H1 (cell line): ENCODE measurements at regions not wholly inside any gene's neighbourhood (a gene's known extent, or its start where the extent isn't known, plus 50 kb on each side); places are given as distances from the start of the nearest gene placed in this dataset.
"Not testable (repeated sequence)": the region's sequence is repeated elsewhere in the genome, so short reads cannot be mapped to it uniquely, and the experiment has no call there.

Experiments used
- CTCF ChIA-PET: fragments of 300-600 bp; sonication (Branson Sonifier 250); formaldehyde crosslinking; loops from one replicate; lab custom pipeline; 2021; ENCODE audit not compliant: partially characterized antibody; lab: Charles Lee
- POLR2A ChIA-PET: fragments of 300-600 bp; sonication (Branson Sonifier 250); formaldehyde crosslinking; loops from one replicate; lab custom pipeline; 2021; ENCODE audit warnings: inconsistent platforms; ENCODE audit not compliant: partially characterized antibody; lab: Charles Lee
- DNase-seq, 2 experiments: peaks; one replicate each; pipeline versions ENCODE4 v3.0.0 to v3.0.0-alpha.2; 2010 to 2022; ENCODE audit warnings: low spot score in 2 of 2, low read depth in 1 of 2, mixed read lengths in 1 of 2
- FAIRE-seq: peaks from 2 replicates; lab custom pipeline; 2011; peaks lifted over from hg19 to GRCh38; lab: Jason Lieb, UNC
- H2AFZ ChIP-seq: 2 replicates; pipeline ENCODE4 v1.8.1; 2012; ENCODE audit warnings: low read length, inconsistent platforms
- H2AK5ac ChIP-seq: 2 replicates; pipeline ENCODE4 v1.6.1; 2013; ENCODE audit warnings: low read depth, low read length
- H2BK120ac ChIP-seq: replicated peaks from 2 replicates; pipeline ENCODE3; 2013; ENCODE audit warnings: low read depth, low read length, inconsistent platforms
- H2BK12ac ChIP-seq: 2 replicates; pipeline ENCODE4 v1.6.1; 2013; ENCODE audit warnings: low read depth, low read length
- H2BK15ac ChIP-seq: 2 replicates; pipeline ENCODE4 v1.6.1; 2013; ENCODE audit warnings: low read length
- H2BK20ac ChIP-seq: 2 replicates; pipeline ENCODE4 v1.6.1; 2013; ENCODE audit warnings: low read length
- H2BK5ac ChIP-seq: 2 replicates; pipeline ENCODE4 v1.6.1; 2013; ENCODE audit warnings: low read depth, low read length
- H3K14ac ChIP-seq: 2 replicates; pipeline ENCODE4 v1.6.1; 2013; ENCODE audit warnings: inconsistent platforms; ENCODE audit not compliant: insufficient read length
- H3K18ac ChIP-seq: 2 replicates; pipeline ENCODE4 v1.6.1; 2013; ENCODE audit warnings: low read length; ENCODE audit errors: extremely low read depth
- H3K23ac ChIP-seq: 2 replicates; pipeline ENCODE4 v1.6.1; 2013; ENCODE audit warnings: inconsistent platforms; ENCODE audit not compliant: insufficient read length
- H3K23me2 ChIP-seq: 2 replicates; pipeline ENCODE4 v1.6.1; 2013; ENCODE audit warnings: low read depth, low read length
- H3K27ac ChIP-seq: 2 replicates; pipeline ENCODE4 v1.6.1; 2011; ENCODE audit warnings: low read depth, low read length, inconsistent platforms
- H3K27me3 ChIP-seq, 4 experiments: replicated peaks in 1 of 4; 1 replicate in 1 of 4; 2 replicates in 3 of 4; pipeline versions ENCODE4 v1.6.1 to v1.8.1; 2011 to 2013; ENCODE audit warnings: low read length in 3 of 4, mild to moderate bottlenecking in 3 of 4, inconsistent platforms in 2 of 4, mixed read lengths in 2 of 4, moderate library complexity in 1 of 4; ENCODE audit not compliant: control insufficient read depth in 3 of 4, insufficient read depth in 3 of 4; ENCODE audit errors: extremely low read depth in 1 of 4
- H3K36me3 ChIP-seq, 4 experiments: 2 replicates each; pipeline versions ENCODE4 v1.6.1 to v1.8.1; 2011 to 2013; ENCODE audit warnings: mild to moderate bottlenecking in 4 of 4, low read length in 3 of 4, moderate library complexity in 2 of 4, control low read depth in 1 of 4, inconsistent platforms in 1 of 4; ENCODE audit not compliant: insufficient read depth in 4 of 4, control insufficient read depth in 2 of 4
- H3K4ac ChIP-seq: replicated peaks from 2 replicates; pipeline ENCODE3; 2013; ENCODE audit warnings: low read length, low read depth, mixed read lengths, inconsistent platforms; ENCODE audit not compliant: insufficient read length
- H3K4me1 ChIP-seq, 4 experiments: replicated peaks in 1 of 4; 1 replicate in 1 of 4; 2 replicates in 3 of 4; pipeline versions ENCODE4 v1.6.1 to v1.8.1; 2011 to 2013; ENCODE audit warnings: low read length in 3 of 4, inconsistent platforms in 2 of 4, mixed read lengths in 1 of 4; ENCODE audit not compliant: insufficient read depth in 4 of 4, control insufficient read depth in 3 of 4
- H3K4me2 ChIP-seq, 2 experiments: 2 replicates each; pipeline versions ENCODE4 v1.6.1 to v1.8.1; 2011 to 2013; ENCODE audit warnings: low read depth in 2 of 2, low read length in 2 of 2, control low read depth in 1 of 2, inconsistent platforms in 1 of 2, mild to moderate bottlenecking in 1 of 2; ENCODE audit not compliant: insufficient read depth in 1 of 2
- H3K4me3 ChIP-seq, 4 experiments: fragments of 200-600, 300-600 bp in 1 of 4; sonication (generic), shearing (Covaris generic), sonication (Bioruptor Twin) in 1 of 4; 2 replicates each; pipeline versions ENCODE4 v1.5.1 to v1.8.1; 2011 to 2016; ENCODE audit warnings: low read length in 4 of 4, low read depth in 3 of 4, control low read depth in 2 of 4, inconsistent platforms in 2 of 4, mild to moderate bottlenecking in 2 of 4, mixed read lengths in 1 of 4, moderate library complexity in 1 of 4; ENCODE audit not compliant: insufficient read depth in 2 of 4; ENCODE audit errors: extremely low read depth in 1 of 4
- H3K56ac ChIP-seq: replicated peaks from 2 replicates; pipeline ENCODE3; 2013; ENCODE audit warnings: low read depth, mild to moderate bottlenecking, mixed read lengths, low read length, inconsistent platforms; ENCODE audit not compliant: insufficient read length
- H3K79me1 ChIP-seq: 2 replicates; pipeline ENCODE4 v1.6.1; 2013; ENCODE audit warnings: low read depth, low read length, control low read depth
- H3K79me2 ChIP-seq, 2 experiments: 2 replicates each; pipeline versions ENCODE4 v1.6.1 to v1.8.1; 2012 to 2013; ENCODE audit warnings: low read length in 2 of 2, mild to moderate bottlenecking in 2 of 2, inconsistent platforms in 1 of 2; ENCODE audit not compliant: insufficient read depth in 2 of 2, control insufficient read depth in 1 of 2
- H3K9ac ChIP-seq, 4 experiments: replicated peaks in 1 of 4; 1 replicate in 1 of 4; 2 replicates in 3 of 4; pipeline versions ENCODE4 v1.6.1 to v1.8.1; 2011 to 2013; ENCODE audit warnings: low read depth in 3 of 4, low read length in 3 of 4, control low read depth in 2 of 4, mild to moderate bottlenecking in 2 of 4, moderate library complexity in 2 of 4, inconsistent platforms in 1 of 4; ENCODE audit errors: extremely low read depth in 1 of 4
- H3K9me3 ChIP-seq, 2 experiments: 2 replicates each; pipeline versions ENCODE4 v1.6.1 to v1.8.1; 2012 to 2013; ENCODE audit warnings: mild to moderate bottlenecking in 2 of 2, moderate library complexity in 2 of 2, control low read depth in 1 of 2, inconsistent platforms in 1 of 2, low read depth in 1 of 2, low read length in 1 of 2, mixed read lengths in 1 of 2; ENCODE audit not compliant: insufficient read depth in 2 of 2
- H4K20me1 ChIP-seq, 2 experiments: replicated peaks in 1 of 2; 2 replicates each; pipeline versions ENCODE3 to v1.8.1; 2011 to 2013; ENCODE audit warnings: inconsistent platforms in 2 of 2, low read length in 2 of 2, mild to moderate bottlenecking in 1 of 2; ENCODE audit not compliant: insufficient read depth in 2 of 2, control insufficient read depth in 1 of 2
- H4K5ac ChIP-seq: 2 replicates; pipeline ENCODE4 v1.6.1; 2013; ENCODE audit warnings: low read length, low read depth, mixed read lengths, inconsistent platforms; ENCODE audit not compliant: insufficient read length
- H4K8ac ChIP-seq: 2 replicates; pipeline ENCODE4 v1.8.0; 2013; ENCODE audit warnings: mild to moderate bottlenecking, moderate library complexity, low read length, inconsistent platforms; ENCODE audit not compliant: insufficient read depth; ENCODE audit errors: extremely low read depth
- H4K91ac ChIP-seq: replicated peaks from 2 replicates; pipeline ENCODE3; 2013; ENCODE audit warnings: low read length, mixed read lengths, inconsistent platforms; ENCODE audit not compliant: insufficient read length
- WGBS, 2 experiments: shearing (Covaris generic) in 1 of 2; methylation state at CpG; one replicate each; pipeline versions ENCODE4 v1.1.6 to v1.1.7; 2013 to 2015; ENCODE audit warnings: low lambda C conversion rate in 2 of 2, mixed read lengths in 2 of 2, inconsistent platforms in 1 of 2, low coverage in 1 of 2, missing lambda C conversion rate in 1 of 2; ENCODE audit not compliant: insufficient replicate concordance in 2 of 2, insufficient coverage in 1 of 2, insufficient read length in 1 of 2; ENCODE audit errors: extremely low coverage in 1 of 2, missing lambda C conversion rate in 1 of 2; 5-methylcytosine and 5-hydroxymethylcytosine counted together

GRCh38 chr2:110310988-110311475, 98.7 kb upstream of the MTLN start:
- H3K4me3 ChIP-seq, H2BK15ac ChIP-seq, H3K27ac ChIP-seq, H3K9me3 ChIP-seq, H2AFZ ChIP-seq, H4K5ac ChIP-seq, H3K23ac ChIP-seq, H3K4ac ChIP-seq, H3K79me2 ChIP-seq, FAIRE-seq, H3K27me3 ChIP-seq, H3K14ac ChIP-seq, H4K91ac ChIP-seq, H2BK12ac ChIP-seq, H3K36me3 ChIP-seq, H4K8ac ChIP-seq, H2AK5ac ChIP-seq, H3K79me1 ChIP-seq, H3K56ac ChIP-seq, H2BK5ac ChIP-seq, CTCF ChIA-PET, H2BK120ac ChIP-seq, H3K4me2 ChIP-seq, H3K4me1 ChIP-seq, DNase-seq, H2BK20ac ChIP-seq, H3K18ac ChIP-seq, H3K23me2 ChIP-seq, H4K20me1 ChIP-seq, H3K9ac ChIP-seq, POLR2A ChIA-PET: not testable (repeated sequence)

DNA sequence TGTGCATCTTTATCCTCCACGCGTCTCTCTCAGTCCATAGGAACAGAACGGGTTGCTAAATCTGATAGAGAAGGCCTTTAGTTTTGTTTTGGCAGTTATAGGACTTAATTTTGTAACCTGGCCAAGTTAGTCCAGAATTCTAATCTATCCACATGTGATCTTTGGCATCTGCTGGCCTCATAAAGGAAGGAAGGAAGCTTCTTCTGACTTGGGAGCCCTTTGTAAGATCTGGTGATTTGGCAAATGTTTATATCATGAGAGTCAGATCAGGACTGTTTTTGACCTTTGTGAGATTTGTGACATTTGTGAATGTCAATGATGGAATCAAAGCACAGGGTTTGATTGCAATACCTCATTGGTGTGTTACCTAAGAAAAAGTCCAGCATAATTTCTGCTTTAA, 96.4 kb upstream of the MTLN start:
- POLR2A ChIA-PET, H3K27ac ChIP-seq, H3K79me1 ChIP-seq, H3K9me3 ChIP-seq, H2AFZ ChIP-seq, H4K5ac ChIP-seq, H3K4me3 ChIP-seq, CTCF ChIA-PET, H3K4ac ChIP-seq, FAIRE-seq, H3K4me2 ChIP-seq, H2AK5ac ChIP-seq, H3K56ac ChIP-seq, H3K27me3 ChIP-seq, H2BK120ac ChIP-seq, H2BK15ac ChIP-seq, H3K9ac ChIP-seq, H4K20me1 ChIP-seq, H3K36me3 ChIP-seq, H2BK12ac ChIP-seq, DNase-seq, H3K23ac ChIP-seq, H4K91ac ChIP-seq, H3K14ac ChIP-seq, H3K23me2 ChIP-seq, H2BK5ac ChIP-seq, H4K8ac ChIP-seq, H2BK20ac ChIP-seq, H3K18ac ChIP-seq, H3K4me1 ChIP-seq, H3K79me2 ChIP-seq: not testable (repeated sequence)
- 80% methylated on average over 2 of the region's 3 CpGs; no CpG with 5 or more reads in 1 of the 2 experiments for WGBS, 2 experiments
